GM13976 (cell line): ENCODE measurements at regions not wholly inside any gene's neighbourhood (a gene's known extent, or its start where the extent isn't known, plus 50 kb on each side); places are given as distances from the start of the nearest gene placed in this dataset.

ENCODE experiments used
- DNase-seq: peaks from one replicate; pipeline ENCODE4 v3.0.0; 2012; ENCODE audit warnings: low spot score
- in situ Hi-C: fragments of 300-500 bp; cut with MboI; formaldehyde crosslinking; loops from one replicate; pipeline ENCODE4 v1.12.0; 2022; ENCODE audit warnings: low sequenced_read_pairs, mixed read lengths, inconsistent platforms; ENCODE audit not compliant: unreplicated experiment
- TF ChIP-seq, protein P1 (sequence below): IDR thresholded peaks from 2 replicates; pipeline ENCODE4 v1.5.1; 2012; ENCODE audit warnings: borderline replicate concordance, mild to moderate bottlenecking; ENCODE audit not compliant: insufficient read depth; ENCODE audit errors: extremely low read depth, missing control alignments, control extremely low read depth

DNA sequence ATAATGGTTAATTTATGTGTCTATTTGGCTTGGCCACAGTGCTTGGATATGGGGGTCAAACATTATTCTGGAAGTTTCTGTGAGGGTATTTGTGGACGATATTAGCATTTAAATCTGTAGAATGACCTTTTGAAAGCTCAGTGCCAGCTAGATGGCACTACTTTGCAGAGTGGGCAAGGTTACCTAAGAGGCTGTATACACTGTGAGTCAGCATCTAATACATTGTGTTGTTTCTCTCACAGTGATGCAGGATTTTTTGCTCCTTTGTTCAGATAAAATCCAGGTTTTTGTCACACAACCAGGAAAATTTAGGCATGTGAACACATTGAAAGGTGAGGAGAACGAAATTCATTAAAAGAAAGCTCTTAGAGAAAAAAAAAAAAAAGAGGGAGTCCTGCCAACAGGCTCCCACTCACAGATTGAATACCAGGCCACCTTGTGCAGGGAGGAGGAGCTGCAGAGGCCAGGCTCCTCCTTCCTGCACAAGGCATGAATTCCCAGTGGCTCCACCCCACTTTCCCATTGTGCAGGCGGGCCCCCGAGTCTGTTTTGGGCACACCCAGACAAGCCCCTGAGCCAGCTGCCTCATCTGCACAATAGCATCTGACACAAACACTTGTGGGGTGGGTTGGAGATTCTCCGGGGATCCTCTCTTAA lies 551.0 kb upstream of the ATXN8OS start:
- DNase-seq = no peak
- in situ Hi-C loops = no loop called here
- TF ChIP-seq, protein P1, sequence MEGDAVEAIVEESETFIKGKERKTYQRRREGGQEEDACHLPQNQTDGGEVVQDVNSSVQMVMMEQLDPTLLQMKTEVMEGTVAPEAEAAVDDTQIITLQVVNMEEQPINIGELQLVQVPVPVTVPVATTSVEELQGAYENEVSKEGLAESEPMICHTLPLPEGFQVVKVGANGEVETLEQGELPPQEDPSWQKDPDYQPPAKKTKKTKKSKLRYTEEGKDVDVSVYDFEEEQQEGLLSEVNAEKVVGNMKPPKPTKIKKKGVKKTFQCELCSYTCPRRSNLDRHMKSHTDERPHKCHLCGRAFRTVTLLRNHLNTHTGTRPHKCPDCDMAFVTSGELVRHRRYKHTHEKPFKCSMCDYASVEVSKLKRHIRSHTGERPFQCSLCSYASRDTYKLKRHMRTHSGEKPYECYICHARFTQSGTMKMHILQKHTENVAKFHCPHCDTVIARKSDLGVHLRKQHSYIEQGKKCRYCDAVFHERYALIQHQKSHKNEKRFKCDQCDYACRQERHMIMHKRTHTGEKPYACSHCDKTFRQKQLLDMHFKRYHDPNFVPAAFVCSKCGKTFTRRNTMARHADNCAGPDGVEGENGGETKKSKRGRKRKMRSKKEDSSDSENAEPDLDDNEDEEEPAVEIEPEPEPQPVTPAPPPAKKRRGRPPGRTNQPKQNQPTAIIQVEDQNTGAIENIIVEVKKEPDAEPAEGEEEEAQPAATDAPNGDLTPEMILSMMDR = no peak

DNA sequence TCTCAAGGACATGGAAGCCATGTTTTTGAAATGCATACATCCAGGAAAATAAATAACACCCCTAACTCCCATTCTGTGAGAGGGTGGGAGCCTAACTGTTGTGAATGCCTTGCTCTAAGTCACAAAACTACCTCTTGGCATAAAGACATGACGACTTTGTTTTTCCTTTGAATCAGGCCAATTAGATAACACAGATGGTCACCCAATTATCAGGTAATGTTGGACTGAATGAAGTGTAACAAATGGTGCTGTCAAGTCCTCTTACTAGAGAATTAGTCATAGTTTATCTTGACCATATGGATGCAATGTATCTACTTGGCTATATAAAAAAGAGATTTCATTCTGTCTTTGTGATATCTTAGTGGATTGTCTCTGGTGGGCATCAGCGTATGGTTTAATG lies 553.6 kb upstream of the ATXN8OS start:
- TF ChIP-seq, protein P1 = no peak
- in situ Hi-C loops = no loop called here
- no peak for DNase-seq

DNA sequence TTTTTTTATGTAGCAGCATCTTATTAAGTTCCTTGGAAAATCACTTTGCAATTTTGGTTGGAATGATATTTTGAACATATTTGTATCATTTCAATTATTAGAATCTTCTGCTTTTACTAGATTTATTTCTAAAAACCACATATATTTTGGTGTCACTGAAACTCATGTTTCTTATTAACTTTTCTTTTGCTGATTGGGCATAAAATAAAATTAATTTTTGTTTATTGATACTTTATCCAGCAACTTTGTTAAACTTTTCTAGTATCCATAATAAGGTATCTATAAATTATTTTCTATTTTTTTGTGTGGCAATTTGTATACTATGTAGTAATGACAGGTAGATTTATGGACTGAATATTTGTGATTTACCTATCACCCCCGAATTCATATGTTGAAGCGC lies 556.4 kb upstream of the ATXN8OS start:
- DNase-seq = no peak
- TF ChIP-seq, protein P1 = no peak
- in situ Hi-C loops = no loop called here

DNA sequence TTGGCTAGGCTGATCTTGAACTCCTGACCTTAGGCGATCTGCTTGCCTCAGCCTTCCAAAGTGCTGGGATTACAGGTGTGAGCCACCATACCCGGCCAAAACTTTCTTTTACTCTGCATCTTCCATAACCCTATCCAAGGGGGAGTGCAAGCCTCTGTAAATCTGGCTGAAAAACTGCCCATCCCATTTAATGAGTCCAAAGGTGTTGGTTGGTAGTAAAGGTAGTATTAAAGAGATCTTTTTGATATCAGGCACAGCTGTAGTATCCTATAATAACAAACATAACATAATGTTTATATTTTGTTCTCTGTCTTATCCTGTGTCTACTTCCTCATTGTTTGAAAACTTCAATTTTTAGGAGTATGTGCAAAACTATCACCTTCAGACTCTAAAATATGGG lies 559.8 kb upstream of the ATXN8OS start:
- DNase-seq = no peak
- in situ Hi-C loops = loop anchor here (25.0 kb wide), 2 partner anchors 315 to 1015 kb away; no protein-coding TSS in a partner anchor
- TF ChIP-seq, protein P1 = no peak

DNA sequence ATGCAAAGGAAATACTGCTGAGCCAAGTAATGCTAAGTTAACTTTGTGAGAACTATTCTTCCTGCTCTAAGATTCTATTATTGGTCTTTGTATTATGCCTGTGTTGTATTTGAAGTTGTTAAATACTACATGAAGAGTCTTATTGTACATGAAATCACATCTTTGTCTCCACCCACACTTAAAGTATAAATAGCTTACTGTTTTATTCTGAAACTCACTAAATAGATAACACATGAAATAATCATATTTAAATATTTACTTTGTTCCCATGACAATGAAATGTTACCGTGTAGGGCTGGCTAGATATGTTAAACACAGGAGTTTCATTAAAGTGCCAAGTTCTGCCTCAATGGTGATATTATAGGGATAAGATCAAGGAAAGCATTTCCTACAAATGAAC lies 562.1 kb upstream of the ATXN8OS start:
- no peak for DNase-seq
- in situ Hi-C loops = loop anchor here (25.0 kb wide), 2 partner anchors 317 to 1017 kb away; no protein-coding TSS in a partner anchor
- TF ChIP-seq, protein P1 = no peak

DNA sequence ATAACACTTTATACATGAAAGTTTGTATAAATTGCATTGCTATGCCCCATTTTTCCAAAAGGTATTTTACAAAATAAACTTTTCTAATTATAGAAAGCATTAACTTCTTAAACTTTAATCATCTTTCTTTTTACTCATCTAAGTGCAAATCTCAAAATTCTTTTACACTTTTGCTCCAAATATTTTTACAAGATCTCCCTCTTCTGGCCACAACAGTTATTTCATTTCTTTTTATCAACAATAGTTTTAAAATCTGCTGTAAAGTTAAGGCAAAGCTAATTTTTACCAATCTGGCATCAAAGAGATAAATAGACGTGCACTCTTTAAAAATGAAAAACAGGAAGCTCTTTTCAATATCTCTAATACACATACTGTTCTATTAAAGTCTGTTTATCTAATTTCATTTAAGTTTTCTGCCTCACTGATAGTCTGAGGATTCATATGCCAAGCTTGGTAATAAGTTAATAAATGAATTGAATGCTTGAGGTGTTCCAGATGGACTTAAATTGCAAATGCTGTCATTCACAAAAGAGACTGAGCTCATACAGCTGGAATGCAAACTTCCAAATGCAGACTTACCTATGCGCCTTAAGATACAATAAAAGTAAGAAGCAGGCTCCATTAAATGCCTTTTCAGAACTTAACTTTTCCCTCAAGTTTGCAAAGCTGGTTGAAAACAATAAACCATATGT lies 583.0 kb upstream of the ATXN8OS start:
- in situ Hi-C loops = loop anchor here (25.0 kb wide), 2 partner anchors 338 to 1038 kb away; no protein-coding TSS in a partner anchor
- DNase-seq = no peak
- TF ChIP-seq, protein P1 = peak; percentile 9
